GM12892 (cell line): ENCODE measurements at regions not wholly inside any gene's neighbourhood (a gene's known extent, or its start where the extent isn't known, plus 50 kb on each side); places are given as distances from the start of the nearest gene placed in this dataset.

Source experiments
- DNase-seq: peaks from one replicate; pipeline ENCODE4 v3.0.0; 2011; ENCODE audit not compliant: insufficient read length
- FAIRE-seq: peaks from 2 replicates; lab custom pipeline; 2011; peaks lifted over from hg19 to GRCh38; lab: Jason Lieb, UNC
- POLR2A ChIP-seq: IDR thresholded peaks from 2 replicates; pipeline ENCODE4 v1.6.1; 2011; ENCODE audit warnings: low read depth, low read length, control low read depth
- POLR2AphosphoS5 ChIP-seq: IDR thresholded peaks from 2 replicates; pipeline ENCODE4 v1.6.1; 2011; ENCODE audit warnings: low read depth, low read length, control low read depth
- TAF1 ChIP-seq: IDR thresholded peaks from 2 replicates; pipeline ENCODE4 v1.6.1; 2011; ENCODE audit warnings: low read depth, mild to moderate bottlenecking, control low read depth, low read length, borderline replicate concordance

- FAIRE-seq (no peak), DNase-seq (no peak)
Measured at GRCh38 chr10:57288754-57289153, 927.7 kb upstream of the ZWINT start.

DNA sequence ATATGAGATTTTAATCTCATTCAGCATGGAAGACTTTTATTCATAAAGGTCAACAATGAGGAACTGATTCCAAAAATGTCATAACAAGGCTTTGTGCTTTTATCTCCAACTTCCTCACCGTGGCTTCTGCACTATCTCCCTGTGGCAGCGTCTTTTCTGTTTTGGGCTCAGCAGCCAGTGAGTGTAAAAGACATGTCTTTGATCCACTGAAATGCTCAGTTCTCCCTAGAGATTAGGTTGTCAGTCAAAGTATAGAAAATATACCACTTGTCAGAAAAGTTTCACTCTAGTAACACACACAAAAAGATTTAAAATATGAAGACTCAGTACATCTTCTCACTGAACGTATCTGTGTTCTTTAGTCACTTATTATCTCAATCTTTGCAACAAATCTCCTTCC is 901.8 kb upstream of the ZWINT start:
- no peak for TF ChIP-seq TAF1
- no peak for TF ChIP-seq POLR2A
- TF ChIP-seq POLR2AphosphoS5, result no peak
- FAIRE-seq (no peak), DNase-seq (no peak)

More at GRCh38 chr10:57288754-57289153, 927.7 kb upstream of the ZWINT start:
- no peak for TF ChIP-seq POLR2A
- TF ChIP-seq POLR2AphosphoS5, result no peak
- no peak for TF ChIP-seq TAF1

DNA sequence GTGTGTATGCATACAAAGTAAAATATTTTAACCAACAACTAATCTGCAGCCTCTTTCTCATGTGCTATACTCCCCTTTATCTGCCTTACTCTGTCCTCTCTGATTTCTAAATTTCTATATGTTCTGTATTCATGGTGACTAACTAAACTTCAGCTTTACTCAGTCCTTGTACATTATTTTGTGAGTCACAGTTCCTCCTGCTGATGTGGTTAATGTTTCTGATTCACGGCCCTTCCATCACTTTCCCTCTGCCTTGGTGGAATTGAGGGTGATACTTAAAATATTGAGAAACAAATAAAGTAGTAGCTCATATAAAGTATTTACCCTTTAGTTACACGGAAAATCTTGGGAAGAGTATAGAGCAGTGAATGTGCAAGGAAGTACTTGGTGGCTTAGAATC is 899.1 kb upstream of the ZWINT start:
- FAIRE-seq (no peak), DNase-seq (no peak)
- TF ChIP-seq POLR2AphosphoS5 (no peak), TAF1 (no peak), POLR2A (no peak)

DNA sequence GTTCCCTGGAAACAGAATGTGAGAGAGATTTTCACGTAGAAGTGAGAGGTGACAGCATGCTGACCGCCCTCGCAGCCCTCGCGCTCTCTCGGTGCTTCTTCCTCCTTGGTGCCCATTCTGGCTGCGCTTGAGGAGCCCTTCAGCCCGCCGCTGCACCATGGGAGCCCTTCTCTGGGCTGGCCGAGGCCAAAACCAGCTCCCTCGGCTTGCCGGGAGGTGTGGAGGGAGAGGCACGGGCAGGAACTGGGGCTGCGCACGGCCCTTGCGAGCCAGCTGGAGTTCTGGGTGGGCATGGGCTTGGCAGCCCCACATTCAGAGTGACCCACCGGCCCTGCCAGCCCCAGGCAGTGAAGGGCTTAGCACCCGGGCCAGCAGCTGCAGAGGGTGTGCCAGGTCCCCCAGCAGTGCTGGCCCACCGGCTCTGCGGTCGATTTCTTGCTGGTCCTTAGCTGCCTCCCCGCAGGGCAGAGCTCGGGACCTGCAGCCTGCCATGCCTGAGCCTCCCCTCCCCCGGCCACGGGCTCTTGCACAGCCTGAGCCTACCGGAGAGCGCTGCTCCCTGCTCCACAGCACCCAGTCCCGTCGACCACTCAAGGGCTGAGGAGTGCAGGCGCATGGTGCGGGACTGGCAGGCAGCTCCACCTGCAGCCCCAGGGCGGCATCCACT is 888.7 kb upstream of the ZWINT start:
- FAIRE-seq (no peak), DNase-seq (no peak)
- no peak for TF ChIP-seq TAF1
- TF ChIP-seq POLR2A, result no peak
- TF ChIP-seq POLR2AphosphoS5, result no peak

DNA sequence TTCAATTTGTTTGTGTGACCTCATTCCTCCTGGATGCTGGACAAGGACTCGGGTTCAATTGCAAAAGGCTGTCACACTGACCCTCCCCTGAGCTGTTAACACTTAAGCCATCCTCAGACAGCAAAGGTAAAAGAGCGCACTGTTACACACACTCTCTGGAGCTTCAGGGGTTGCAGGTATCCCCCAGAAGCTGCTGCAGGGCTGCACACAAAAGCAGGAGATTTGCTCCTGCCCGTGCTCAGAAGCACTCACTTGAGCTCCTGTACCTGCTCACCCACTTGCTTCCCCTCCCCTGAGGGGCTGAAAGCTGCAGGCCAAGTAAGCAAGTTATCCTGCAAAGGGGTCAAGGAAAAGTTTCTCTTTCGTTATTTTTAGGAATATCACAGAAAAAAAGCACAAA is 886.2 kb upstream of the ZWINT start:
- no peak for FAIRE-seq
- TF ChIP-seq POLR2A (no peak), POLR2AphosphoS5 (no peak), TAF1 (no peak)

DNA sequence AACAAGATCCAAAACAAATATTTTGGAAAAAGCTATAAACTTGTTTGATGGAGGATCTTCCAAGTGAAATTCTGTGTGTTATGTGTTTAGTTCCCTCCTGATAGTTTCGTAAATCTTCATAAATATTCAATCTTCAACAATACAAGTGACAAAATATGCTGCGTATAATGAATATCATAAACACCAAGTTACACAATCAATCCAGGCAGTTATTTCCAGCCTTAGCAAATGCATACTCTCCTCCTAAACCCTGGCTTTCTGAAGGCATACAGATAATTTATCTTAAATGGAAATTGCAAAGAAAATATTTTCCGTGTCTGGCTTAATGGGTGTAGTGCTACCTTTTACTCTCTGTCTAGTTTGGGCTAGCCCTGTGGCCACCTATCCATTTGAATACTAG is 864.9 kb upstream of the ZWINT start:
- DNase-seq (no peak), FAIRE-seq (no peak)
- TF ChIP-seq POLR2AphosphoS5 (no peak), POLR2A (no peak), TAF1 (no peak)

More for the DNA sequence above, 886.2 kb upstream of the ZWINT start:
- DNase-seq, result no peak

GRCh38 chr10:57224811-57225210 is 863.8 kb upstream of the ZWINT start:
- DNase-seq, result no peak
- TF ChIP-seq POLR2A (no peak), POLR2AphosphoS5 (no peak), TAF1 (no peak)
- no peak for FAIRE-seq

GRCh38 chr10:57222603-57223002 is 861.5 kb upstream of the ZWINT start:
- FAIRE-seq, result no peak
- TF ChIP-seq POLR2A (no peak), POLR2AphosphoS5 (no peak), TAF1 (no peak)
- no peak for DNase-seq

GRCh38 chr10:57222129-57222528 is 861.1 kb upstream of the ZWINT start:
- no peak for DNase-seq
- FAIRE-seq, result no peak
- TF ChIP-seq POLR2A (no peak), TAF1 (no peak), POLR2AphosphoS5 (no peak)

- TF ChIP-seq POLR2AphosphoS5 (no peak), TAF1 (no peak), POLR2A (no peak)
- DNase-seq (no peak), FAIRE-seq (no peak)
Measured at GRCh38 chr10:57221674-57222073, 860.6 kb upstream of the ZWINT start.

DNA sequence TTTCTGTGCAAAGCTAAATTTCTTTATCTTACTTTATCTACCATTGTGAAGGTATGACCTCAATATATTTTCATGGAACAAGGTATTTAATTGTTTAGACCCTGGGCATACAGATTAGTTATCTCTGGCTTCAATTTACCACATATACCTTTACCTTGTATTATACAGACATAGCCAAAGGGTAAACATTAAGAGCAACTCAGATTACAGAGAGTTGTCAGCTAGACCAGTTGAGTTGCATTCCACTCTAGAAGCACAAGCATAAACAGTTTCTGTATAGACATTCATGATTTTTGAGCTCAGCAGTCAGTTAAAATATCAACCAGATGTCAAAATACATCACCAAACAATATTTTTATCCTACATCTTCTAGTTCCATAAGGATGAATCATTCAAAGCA is 857.3 kb upstream of the ZWINT start:
- FAIRE-seq, result no peak
- TF ChIP-seq TAF1 (no peak), POLR2AphosphoS5 (no peak), POLR2A (no peak)
- no peak for DNase-seq

- FAIRE-seq (no peak), DNase-seq (no peak)
- no peak for TF ChIP-seq POLR2A
- TF ChIP-seq TAF1, result no peak
- no peak for TF ChIP-seq POLR2AphosphoS5
Measured at GRCh38 chr10:57202356-57202755, 841.3 kb upstream of the ZWINT start.
